ENCODE measurements at regions not wholly inside any gene's neighbourhood (a gene's known extent, or its start where the extent isn't known, plus 50 kb on each side); places are given as distances from the start of the nearest gene placed in this dataset.

DNA sequence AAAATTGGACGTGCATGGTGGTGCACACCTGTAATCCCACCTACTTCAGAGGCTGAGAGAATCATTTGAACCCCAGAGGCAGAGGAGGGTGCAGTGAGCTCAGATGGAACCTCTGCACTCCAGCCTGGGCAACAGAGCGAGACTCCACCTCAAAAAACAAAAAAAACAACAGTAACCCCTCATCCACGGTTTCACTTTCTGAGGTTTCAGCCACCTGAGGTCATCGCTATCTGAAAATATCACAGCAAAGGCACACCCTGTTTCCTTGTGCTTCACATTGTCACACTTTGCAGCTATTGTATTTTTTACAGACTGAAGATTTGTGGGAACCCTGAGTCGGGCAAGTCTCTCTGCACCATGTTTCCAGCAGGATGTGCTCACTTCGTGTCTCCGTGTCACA lies 54.1 kb upstream of the FOXQ1 start:
- no peak overlapping the region for H3K4me3 Mint-ChIP-seq
- no peaks in the 10 kb centered on the region for H3K9me3 Mint-ChIP-seq
- TF ChIP-seq, protein P1, sequence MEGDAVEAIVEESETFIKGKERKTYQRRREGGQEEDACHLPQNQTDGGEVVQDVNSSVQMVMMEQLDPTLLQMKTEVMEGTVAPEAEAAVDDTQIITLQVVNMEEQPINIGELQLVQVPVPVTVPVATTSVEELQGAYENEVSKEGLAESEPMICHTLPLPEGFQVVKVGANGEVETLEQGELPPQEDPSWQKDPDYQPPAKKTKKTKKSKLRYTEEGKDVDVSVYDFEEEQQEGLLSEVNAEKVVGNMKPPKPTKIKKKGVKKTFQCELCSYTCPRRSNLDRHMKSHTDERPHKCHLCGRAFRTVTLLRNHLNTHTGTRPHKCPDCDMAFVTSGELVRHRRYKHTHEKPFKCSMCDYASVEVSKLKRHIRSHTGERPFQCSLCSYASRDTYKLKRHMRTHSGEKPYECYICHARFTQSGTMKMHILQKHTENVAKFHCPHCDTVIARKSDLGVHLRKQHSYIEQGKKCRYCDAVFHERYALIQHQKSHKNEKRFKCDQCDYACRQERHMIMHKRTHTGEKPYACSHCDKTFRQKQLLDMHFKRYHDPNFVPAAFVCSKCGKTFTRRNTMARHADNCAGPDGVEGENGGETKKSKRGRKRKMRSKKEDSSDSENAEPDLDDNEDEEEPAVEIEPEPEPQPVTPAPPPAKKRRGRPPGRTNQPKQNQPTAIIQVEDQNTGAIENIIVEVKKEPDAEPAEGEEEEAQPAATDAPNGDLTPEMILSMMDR (conservative IDR thresholded peaks at IDR 0.05), result no peak
- H3K36me3 Mint-ChIP-seq (ENCODE audit: low read depth), result no peaks in the 10 kb centered on the region
- H3K27ac Mint-ChIP-seq (ENCODE audit: unreplicated experiment), result no peak overlapping the region
- H3K27me3 Mint-ChIP-seq (ENCODE audit: low read depth), result peaks cover 9% of the 10 kb centered on the region
- no peaks in the 10 kb centered on the region for H3K4me1 Mint-ChIP-seq
- DNase-seq (ENCODE audit: low read depth, low spot score), result no peak

DNA sequence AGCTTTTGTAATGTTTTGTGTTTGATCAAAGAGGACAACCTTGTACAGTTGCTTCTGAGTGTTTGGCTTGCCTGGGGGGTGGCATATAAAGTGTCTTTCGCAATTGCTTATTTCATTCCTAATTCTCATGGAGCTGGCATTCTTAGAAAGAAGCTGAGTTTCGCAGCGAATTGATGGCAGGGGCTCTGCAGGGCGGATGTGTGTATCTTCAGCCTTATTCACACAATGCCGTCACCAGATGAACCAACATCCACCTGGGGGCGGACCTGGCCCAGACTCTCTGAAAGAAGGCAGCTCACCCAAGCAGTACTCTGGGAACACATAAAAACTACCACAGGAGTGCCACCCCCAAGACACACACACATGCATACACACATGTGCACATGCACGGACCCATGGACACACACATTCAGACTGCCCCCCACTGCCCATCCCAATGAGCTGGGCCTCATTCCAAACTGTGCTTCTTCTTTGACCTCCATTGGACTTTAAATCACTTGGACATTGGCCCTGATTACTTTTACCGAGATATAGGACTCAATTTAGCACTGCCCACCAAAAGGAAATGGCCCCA lies 55.4 kb upstream of the FOXQ1 start:
- Mint-ChIP-seq H3K9me3 (no peaks in the 10 kb centered on the region), H3K4me3 (no peak overlapping the region), H3K27me3 (ENCODE audit: low read depth) (peaks cover 9% of the 10 kb centered on the region), H3K36me3 (ENCODE audit: low read depth) (no peaks in the 10 kb centered on the region), H3K4me1 (no peaks in the 10 kb centered on the region), H3K27ac (ENCODE audit: unreplicated experiment) (no peak overlapping the region)
- DNase-seq (ENCODE audit: low read depth, low spot score), result no peak
- TF ChIP-seq, protein P1 (conservative IDR thresholded peaks at IDR 0.05), result no peak

DNA sequence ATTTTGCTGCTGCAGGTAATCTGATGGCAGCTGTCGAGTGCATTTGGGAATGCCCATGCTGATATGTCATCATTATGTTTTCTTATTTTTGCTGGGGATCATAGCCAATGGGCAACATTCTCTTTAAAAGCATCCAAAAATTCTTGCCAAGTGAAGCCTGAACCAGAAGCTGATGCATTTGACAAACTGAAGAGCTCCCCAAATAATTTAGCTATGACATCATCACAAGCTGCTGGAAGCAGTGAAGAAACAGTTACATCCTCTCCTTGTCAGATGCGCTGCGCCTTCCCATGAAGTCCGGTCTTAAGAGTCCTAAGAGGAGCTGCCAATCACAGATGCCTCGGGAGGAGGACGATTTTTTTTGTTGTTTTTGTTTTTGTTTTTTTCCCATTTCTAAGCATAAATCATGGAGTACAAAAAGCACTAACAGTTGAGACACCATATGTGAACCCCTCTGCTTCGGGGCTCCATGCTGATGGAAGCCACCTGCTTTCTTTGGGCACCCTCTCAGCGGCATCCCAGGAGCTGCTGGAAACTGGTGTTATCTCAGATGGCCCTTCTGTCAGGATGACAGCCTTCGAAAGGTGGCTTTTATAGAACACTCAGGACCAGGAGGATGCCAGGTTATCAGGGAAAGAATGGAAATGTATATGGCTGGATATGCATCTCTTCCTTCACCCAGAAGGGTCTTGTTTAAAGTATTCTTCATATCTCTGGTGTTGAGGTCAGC lies 56.1 kb upstream of the FOXQ1 start:
- H3K27me3 Mint-ChIP-seq (ENCODE audit: low read depth), result peaks cover 7% of the 10 kb centered on the region
- H3K36me3 Mint-ChIP-seq (ENCODE audit: low read depth), result no peaks in the 10 kb centered on the region
- TF ChIP-seq, protein P1 (conservative IDR thresholded peaks at IDR 0.05), result no peak
- DNase-seq (ENCODE audit: low read depth, low spot score), result no peak
- H3K4me3 Mint-ChIP-seq, result no peak overlapping the region
- H3K9me3 Mint-ChIP-seq, result no peaks in the 10 kb centered on the region
- H3K27ac Mint-ChIP-seq (ENCODE audit: unreplicated experiment), result no peak overlapping the region
- H3K4me1 Mint-ChIP-seq, result no peaks in the 10 kb centered on the region

DNA sequence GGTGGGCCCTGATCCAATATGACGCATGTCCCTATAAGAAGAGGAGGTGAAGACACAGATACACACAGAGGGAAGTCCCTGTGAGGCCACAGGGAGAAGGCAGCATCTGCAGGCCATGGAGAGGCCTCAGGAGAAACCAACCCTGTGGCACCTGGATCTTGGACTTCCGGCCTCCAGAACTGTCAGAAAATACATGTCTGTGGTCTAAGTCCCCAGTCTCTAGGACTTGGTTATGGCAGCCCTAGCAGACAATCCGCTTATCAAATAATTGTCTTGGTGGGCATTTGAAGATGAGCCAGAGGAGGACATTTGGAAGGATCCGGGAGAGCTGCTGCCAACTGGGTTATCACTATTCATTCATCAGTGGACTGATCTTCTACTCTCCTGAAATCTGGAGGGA lies 57.6 kb upstream of the FOXQ1 start:
- H3K36me3 Mint-ChIP-seq (ENCODE audit: low read depth), result no peaks in the 10 kb centered on the region
- TF ChIP-seq, protein P1 (conservative IDR thresholded peaks at IDR 0.05), result no peak
- DNase-seq (ENCODE audit: low read depth, low spot score), result no peak
- H3K27me3 Mint-ChIP-seq (ENCODE audit: low read depth), result peaks cover 13% of the 10 kb centered on the region
- peaks cover 2% of the 10 kb centered on the region for H3K9me3 Mint-ChIP-seq
- no peak overlapping the region for H3K27ac Mint-ChIP-seq (ENCODE audit: unreplicated experiment)
- H3K4me1 Mint-ChIP-seq, result no peaks in the 10 kb centered on the region
- H3K4me3 Mint-ChIP-seq, result no peak overlapping the region

DNA sequence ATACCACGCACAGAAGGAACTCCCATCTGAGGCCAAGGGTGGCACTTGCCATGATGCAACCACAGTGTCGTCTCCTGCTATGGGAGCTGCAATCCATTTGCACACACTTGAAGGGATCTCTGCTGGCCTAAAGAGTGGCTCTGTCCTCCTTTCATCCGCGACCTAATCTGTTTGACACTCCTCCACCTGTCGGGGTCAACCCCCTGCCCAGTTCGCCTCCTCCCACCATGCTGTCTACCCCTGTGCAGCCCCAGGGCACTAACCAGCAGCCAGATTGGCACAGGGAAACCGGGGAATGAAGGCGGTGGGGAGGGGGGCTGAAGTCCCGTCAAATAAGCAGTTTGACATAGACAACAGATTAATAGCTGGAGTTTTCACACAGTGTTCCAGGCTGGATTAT lies 58.1 kb upstream of the FOXQ1 start:
- Mint-ChIP-seq H3K9me3 (peaks cover 7% of the 10 kb centered on the region), H3K4me1 (no peaks in the 10 kb centered on the region), H3K27me3 (ENCODE audit: low read depth) (peaks cover 17% of the 10 kb centered on the region), H3K36me3 (ENCODE audit: low read depth) (no peaks in the 10 kb centered on the region), H3K4me3 (no peak overlapping the region), H3K27ac (ENCODE audit: unreplicated experiment) (no peak overlapping the region)
- TF ChIP-seq, protein P1 (conservative IDR thresholded peaks at IDR 0.05), result no peak
- DNase-seq (ENCODE audit: low read depth, low spot score), result no peak
